GM12878 (cell line): ENCODE measurements at regions not wholly inside any gene's neighbourhood (a gene's known extent, or its start where the extent isn't known, plus 50 kb on each side); places are given as distances from the start of the nearest gene placed in this dataset.

Experiments
- BACH1 ChIP-seq: fragments of 450-650 bp; IDR thresholded peaks from 2 replicates; pipeline ENCODE4 v1.6.1; 2017; ENCODE audit warnings: mild to moderate bottlenecking, borderline replicate concordance
- BCL3 ChIP-seq: IDR thresholded peaks from 2 replicates; pipeline ENCODE4 v1.6.1; 2011; ENCODE audit warnings: borderline replicate concordance, low read depth, mild to moderate bottlenecking, moderate library complexity, low read length; ENCODE audit not compliant: insufficient read depth, poor library complexity, severe bottlenecking
- CREB1 ChIP-seq: IDR thresholded peaks from 2 replicates; pipeline ENCODE4 v1.6.1; 2012; ENCODE audit warnings: low read depth, mild to moderate bottlenecking, inconsistent platforms
- EZH2 ChIP-seq: IDR thresholded peaks from 2 replicates; pipeline ENCODE4 v1.6.1; 2012; ENCODE audit warnings: low read depth, mild to moderate bottlenecking, control low read depth, inconsistent platforms, low read length, borderline replicate concordance; ENCODE audit not compliant: control insufficient read depth
- POLR2A ChIP-seq: IDR thresholded peaks from 2 replicates; pipeline ENCODE4 v1.6.1; 2011; ENCODE audit warnings: low read depth, mild to moderate bottlenecking, low read length
- RBBP5 ChIP-seq: fragments of 200-600 bp; sonication (generic); conservative IDR thresholded peaks from 2 replicates; pipeline ENCODE4 v1.6.1; 2016
- ZBED1 ChIP-seq: IDR thresholded peaks from 2 replicates; pipeline ENCODE4 v1.6.1; 2016; ENCODE audit warnings: borderline replicate concordance
- TF ChIP-seq, protein P1 (sequence below), 3 experiments: IDR thresholded peaks in 2 of 3; conservative IDR thresholded peaks in 1 of 3; 2 replicates each; pipeline ENCODE4 v1.5.1; 2011; ENCODE audit warnings: low read depth in 3 of 3, low read length in 3 of 3, mild to moderate bottlenecking in 3 of 3, control low read depth in 2 of 3, moderate library complexity in 2 of 3, inconsistent platforms in 1 of 3, mixed read lengths in 1 of 3; ENCODE audit not compliant: control insufficient read depth in 2 of 3, insufficient read depth in 1 of 3; ENCODE audit errors: extremely low read depth in 1 of 3

DNA sequence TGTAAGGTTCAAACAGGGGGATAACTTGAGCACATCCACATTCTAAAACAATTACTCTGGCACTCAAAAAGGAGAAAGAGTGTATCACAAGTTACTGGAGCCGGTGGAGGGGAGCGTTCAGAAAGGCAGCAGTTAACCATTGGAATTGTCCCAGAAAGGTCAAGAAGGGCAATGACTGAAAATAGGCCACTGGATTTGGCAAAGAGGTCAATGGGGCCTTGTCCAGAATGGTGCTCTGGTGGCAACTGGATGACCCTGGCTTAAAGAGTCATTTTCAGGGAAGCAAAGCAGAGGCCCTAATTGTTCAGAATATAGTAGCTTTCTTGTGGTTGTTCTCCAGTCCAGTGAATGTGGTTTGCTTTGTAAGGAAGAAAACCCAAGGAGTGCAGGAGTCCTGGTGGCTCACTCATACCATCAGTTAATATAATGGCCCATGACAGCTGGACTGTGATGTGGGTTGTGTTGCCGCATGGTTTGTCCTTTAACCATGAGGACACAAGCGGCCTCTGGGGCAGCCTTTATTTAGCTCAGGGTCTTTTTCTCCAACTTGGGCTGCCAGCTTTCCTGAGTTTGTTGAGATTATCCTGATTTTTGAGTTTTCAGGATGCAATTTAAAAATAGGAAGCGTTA, 142.8 kb upstream of the PELI2 start:
- TF ChIP-seq RBBP5 (no peak), BCL3 (no peak), EZH2 (no peak), BACH1 (no peak), CREB1 (no peak), POLR2A (no peak), ZBED1 (no peak)
- TF ChIP-seq, protein P1, sequence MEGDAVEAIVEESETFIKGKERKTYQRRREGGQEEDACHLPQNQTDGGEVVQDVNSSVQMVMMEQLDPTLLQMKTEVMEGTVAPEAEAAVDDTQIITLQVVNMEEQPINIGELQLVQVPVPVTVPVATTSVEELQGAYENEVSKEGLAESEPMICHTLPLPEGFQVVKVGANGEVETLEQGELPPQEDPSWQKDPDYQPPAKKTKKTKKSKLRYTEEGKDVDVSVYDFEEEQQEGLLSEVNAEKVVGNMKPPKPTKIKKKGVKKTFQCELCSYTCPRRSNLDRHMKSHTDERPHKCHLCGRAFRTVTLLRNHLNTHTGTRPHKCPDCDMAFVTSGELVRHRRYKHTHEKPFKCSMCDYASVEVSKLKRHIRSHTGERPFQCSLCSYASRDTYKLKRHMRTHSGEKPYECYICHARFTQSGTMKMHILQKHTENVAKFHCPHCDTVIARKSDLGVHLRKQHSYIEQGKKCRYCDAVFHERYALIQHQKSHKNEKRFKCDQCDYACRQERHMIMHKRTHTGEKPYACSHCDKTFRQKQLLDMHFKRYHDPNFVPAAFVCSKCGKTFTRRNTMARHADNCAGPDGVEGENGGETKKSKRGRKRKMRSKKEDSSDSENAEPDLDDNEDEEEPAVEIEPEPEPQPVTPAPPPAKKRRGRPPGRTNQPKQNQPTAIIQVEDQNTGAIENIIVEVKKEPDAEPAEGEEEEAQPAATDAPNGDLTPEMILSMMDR (IDR thresholded peaks at IDR 0.05 in 2 of 3, conservative IDR thresholded peaks at IDR 0.05 in 1 of 3; ENCODE audit: control insufficient read depth in 2 of 3, extremely low read depth in 1 of 3, insufficient read depth in 1 of 3, low read depth in 3 of 3, low read length in 3 of 3): no peak
